ENCODE measurements at regions not wholly inside any gene's neighbourhood (a gene's known extent, or its start where the extent isn't known, plus 50 kb on each side); places are given as distances from the start of the nearest gene placed in this dataset.

GRCh38 chr5:61919920-61920319 lies 386.1 kb upstream of the KIF2A start:
- CTCF ChIA-PET, result no interaction called here
- TF ChIP-seq HOXB5 (CRISPR knock-in tag; IDR thresholded peaks at IDR 0.05), result no peak
- peak; percentile 53 to 85 for TF ChIP-seq CEBPB (IDR thresholded peaks at IDR 0.05)
- no peak for TF ChIP-seq JUNB (IDR thresholded peaks at IDR 0.05)
- TF ChIP-seq HES2 (IDR thresholded peaks at IDR 0.05), result peak; percentile 61; the same call in 1 of the 2 replicates
- TF ChIP-seq CBX8 (IDR thresholded peaks at IDR 0.05), result no peak
- TF ChIP-seq PBX3 (IDR thresholded peaks at IDR 0.05), result no peak
- TF ChIP-seq RNF2 (IDR thresholded peaks at IDR 0.05; ENCODE audit: borderline replicate concordance, low read depth), result no peak
- TF ChIP-seq MAX (IDR thresholded peaks at IDR 0.05), result no peak
- H3K27ac ChIP-seq, result no peak overlapping the region

GRCh38 chr5:61924251-61924650 lies 381.8 kb upstream of the KIF2A start:
- TF ChIP-seq POLR2AphosphoS2 (conservative IDR thresholded peaks at IDR 0.05; ENCODE audit: low read length), result no peak
- no peak for TF ChIP-seq SMC3 (IDR thresholded peaks at IDR 0.05)
- no peak for TF ChIP-seq E2F6 (IDR thresholded peaks at IDR 0.05; ENCODE audit: borderline replicate concordance, low read depth)
- TF ChIP-seq ZC3H11A (IDR thresholded peaks at IDR 0.05), result no peak
- no peak for TF ChIP-seq ZNF302 (CRISPR knock-in tag; IDR thresholded peaks at IDR 0.05)
- TF ChIP-seq CTCF (IDR thresholded peaks at IDR 0.05), result no peak
- TF ChIP-seq TP53 (CRISPR knock-in tag; IDR thresholded peaks at IDR 0.05), result no peak
- no peak for TF ChIP-seq JUNB (IDR thresholded peaks at IDR 0.05)
- no peak for TF ChIP-seq FOXS1 (CRISPR knock-in tag; IDR thresholded peaks at IDR 0.05)
- no peak for TF ChIP-seq ESRRA (IDR thresholded peaks at IDR 0.05; ENCODE audit: borderline replicate concordance, low read length)
- TF ChIP-seq MYC (IDR thresholded peaks at IDR 0.05; ENCODE audit: borderline replicate concordance, low read length), result no peak
- no peak for TF ChIP-seq HOXB13 (CRISPR knock-in tag; IDR thresholded peaks at IDR 0.05; ENCODE audit: low read depth)
- TF ChIP-seq CHD2 (IDR thresholded peaks at IDR 0.05; ENCODE audit: low read length, partially characterized antibody), result no peak
- TF ChIP-seq RFX5 (IDR thresholded peaks at IDR 0.05), result no peak
- ATAC-seq, result no peak
- Histone ChIP-seq H3K4me2 (no peak overlapping the region), H3K4me1 (0 out of 3 replicates have a peak, but pooled peaks cover 4% of the 10 kb centered on the region), H3K27ac (no peak overlapping the region), H3K4me3 (no peak overlapping the region), H3K9me3 (no peaks in the 10 kb centered on the region)
- no peak for FAIRE-seq
- ChIA-PET POLR2A (no interaction called here), CTCF (no interaction called here)
- 30% methylated on average over 1 of the region's 1 CpG for WGBS (ENCODE audit: missing lambda C conversion rate)
- DNase-seq (ENCODE audit: low read depth in 1 of 2, low spot score in 1 of 2), result no peak

More at GRCh38 chr5:61919920-61920319, 386.1 kb upstream of the KIF2A start:
- ATAC-seq (peak; percentile 67 to 86), DNase-seq (ENCODE audit: low read depth in 1 of 2, low spot score in 1 of 2) (peak in 1 of 2 experiments; percentile 60), FAIRE-seq (no peak)
- 8% methylated on average over 6 of the region's 6 CpGs for WGBS (ENCODE audit: missing lambda C conversion rate)
- POLR2A ChIA-PET, result interaction anchor here (1.0 kb wide), 1 partner anchor 588 kb away, joined by 4 read pairs; no protein-coding TSS in a partner anchor
- H3K4me2 ChIP-seq, result peak overlapping the region; percentile 24; the same call in 1 of the 3 replicates
- H3K4me1 ChIP-seq, result peaks cover 15% of the 10 kb centered on the region; the same call in 2 of the 3 replicates
- H3K4me3 ChIP-seq, result no peak overlapping the region
- H3K9me3 ChIP-seq, result no peaks in the 10 kb centered on the region

GRCh38 chr5:61926911-61927310 lies 379.1 kb upstream of the KIF2A start:
- CTCF ChIA-PET, result interaction anchor here (0.9 to 1.5 kb wide), 3 partner anchors 14 to 968 kb away, joined by 3 read pairs; no protein-coding TSS in a partner anchor
- ATAC-seq (no peak), FAIRE-seq (no peak), DNase-seq (ENCODE audit: low read depth in 1 of 2, low spot score in 1 of 2) (no peak)
- Histone ChIP-seq H3K4me1 (no peaks in the 10 kb centered on the region), H3K4me2 (no peak overlapping the region), H3K27ac (no peak overlapping the region), H3K4me3 (no peak overlapping the region), H3K9me3 (no peaks in the 10 kb centered on the region)
- TF ChIP-seq HOXB13 (CRISPR knock-in tag; IDR thresholded peaks at IDR 0.05; ENCODE audit: low read depth), result no peak
- TF ChIP-seq JUNB (IDR thresholded peaks at IDR 0.05), result no peak
- TF ChIP-seq REST (IDR thresholded peaks at IDR 0.05), result no peak
- no peak for TF ChIP-seq E2F6 (IDR thresholded peaks at IDR 0.05; ENCODE audit: borderline replicate concordance, low read depth)
- no peak for TF ChIP-seq EP300 (IDR thresholded peaks at IDR 0.05)
- no peak for TF ChIP-seq NFE2L2 (conservative IDR thresholded peaks at IDR 0.05; ENCODE audit: low read length)
- no peak for TF ChIP-seq POLR2A (IDR thresholded peaks at IDR 0.05; ENCODE audit: low read length)
- POLR2A ChIA-PET, result interaction anchor here (0.6 to 0.7 kb wide), 2 partner anchors 1029 to 1135 kb away, joined by 3 to 4 read pairs; no protein-coding TSS in a partner anchor
